Endothelial cell (in vitro differentiated cells): ENCODE measurements at regions not wholly inside any gene's neighbourhood (a gene's known extent, or its start where the extent isn't known, plus 50 kb on each side); places are given as distances from the start of the nearest gene placed in this dataset.

Experiments
- DNase-seq: peaks from one replicate; pipeline ENCODE4 v3.0.0; 2021; ENCODE audit warnings: low spot score
- H3K27ac Mint-ChIP-seq: one replicate; pipeline ENCODE4 v1.8.0; 2021; ENCODE audit warnings: mixed read lengths, inconsistent platforms; ENCODE audit not compliant: unreplicated experiment
- H3K27me3 Mint-ChIP-seq: one replicate; pipeline ENCODE4 v1.8.0; 2021; ENCODE audit warnings: mild to moderate bottlenecking, moderate library complexity, mixed read lengths, inconsistent platforms; ENCODE audit not compliant: unreplicated experiment
- H3K36me3 Mint-ChIP-seq: one replicate; pipeline ENCODE4 v1.8.0; 2021; ENCODE audit warnings: mild to moderate bottlenecking, low read depth, mixed read lengths, inconsistent platforms; ENCODE audit not compliant: unreplicated experiment
- H3K4me1 Mint-ChIP-seq: one replicate; pipeline ENCODE4 v1.8.0; 2021; ENCODE audit warnings: mild to moderate bottlenecking, mixed read lengths, inconsistent platforms; ENCODE audit not compliant: unreplicated experiment
- H3K4me3 Mint-ChIP-seq: one replicate; pipeline ENCODE4 v1.8.0; 2021; ENCODE audit warnings: mild to moderate bottlenecking, mixed read lengths, inconsistent platforms; ENCODE audit not compliant: unreplicated experiment
- H3K9me3 Mint-ChIP-seq: one replicate; pipeline ENCODE4 v1.8.0; 2021; ENCODE audit warnings: mixed read lengths, inconsistent platforms; ENCODE audit not compliant: unreplicated experiment
- TF ChIP-seq, protein P1 (sequence below): fragments of 200-600 bp; sonication (generic); IDR thresholded peaks from one replicate; pipeline ENCODE4 v1.5.0; 2021; ENCODE audit warnings: antibody characterized with exemption; ENCODE audit not compliant: unreplicated experiment

DNA sequence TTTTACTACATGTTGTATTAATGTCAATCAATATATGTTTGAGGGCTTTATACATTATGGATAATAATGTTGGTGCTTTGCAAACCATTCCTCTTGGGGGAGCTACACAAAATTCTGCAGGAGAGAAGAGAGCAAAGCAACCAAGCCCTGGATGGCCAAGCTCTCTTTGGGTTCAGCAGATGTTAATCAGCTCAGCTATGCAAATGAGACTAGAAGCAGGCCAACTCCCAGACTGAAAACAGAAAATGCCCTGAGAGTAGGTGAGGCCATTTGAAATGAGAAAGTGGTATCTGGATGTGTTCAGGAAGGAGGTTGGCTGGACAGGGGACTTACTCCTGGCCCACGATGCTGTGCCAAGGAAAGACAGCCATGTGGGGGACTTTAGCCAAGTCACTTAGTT lies 387.0 kb downstream of the BCOR start:
- no peak for DNase-seq
- H3K36me3 Mint-ChIP-seq = no peaks in the 10 kb centered on the region
- H3K4me1 Mint-ChIP-seq = peaks cover 3% of the 10 kb centered on the region
- no peaks in the 10 kb centered on the region for H3K9me3 Mint-ChIP-seq
- no peak overlapping the region for H3K27ac Mint-ChIP-seq
- TF ChIP-seq, protein P1, sequence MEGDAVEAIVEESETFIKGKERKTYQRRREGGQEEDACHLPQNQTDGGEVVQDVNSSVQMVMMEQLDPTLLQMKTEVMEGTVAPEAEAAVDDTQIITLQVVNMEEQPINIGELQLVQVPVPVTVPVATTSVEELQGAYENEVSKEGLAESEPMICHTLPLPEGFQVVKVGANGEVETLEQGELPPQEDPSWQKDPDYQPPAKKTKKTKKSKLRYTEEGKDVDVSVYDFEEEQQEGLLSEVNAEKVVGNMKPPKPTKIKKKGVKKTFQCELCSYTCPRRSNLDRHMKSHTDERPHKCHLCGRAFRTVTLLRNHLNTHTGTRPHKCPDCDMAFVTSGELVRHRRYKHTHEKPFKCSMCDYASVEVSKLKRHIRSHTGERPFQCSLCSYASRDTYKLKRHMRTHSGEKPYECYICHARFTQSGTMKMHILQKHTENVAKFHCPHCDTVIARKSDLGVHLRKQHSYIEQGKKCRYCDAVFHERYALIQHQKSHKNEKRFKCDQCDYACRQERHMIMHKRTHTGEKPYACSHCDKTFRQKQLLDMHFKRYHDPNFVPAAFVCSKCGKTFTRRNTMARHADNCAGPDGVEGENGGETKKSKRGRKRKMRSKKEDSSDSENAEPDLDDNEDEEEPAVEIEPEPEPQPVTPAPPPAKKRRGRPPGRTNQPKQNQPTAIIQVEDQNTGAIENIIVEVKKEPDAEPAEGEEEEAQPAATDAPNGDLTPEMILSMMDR = no peak
- H3K27me3 Mint-ChIP-seq = no peaks in the 10 kb centered on the region
- no peak overlapping the region for H3K4me3 Mint-ChIP-seq

DNA sequence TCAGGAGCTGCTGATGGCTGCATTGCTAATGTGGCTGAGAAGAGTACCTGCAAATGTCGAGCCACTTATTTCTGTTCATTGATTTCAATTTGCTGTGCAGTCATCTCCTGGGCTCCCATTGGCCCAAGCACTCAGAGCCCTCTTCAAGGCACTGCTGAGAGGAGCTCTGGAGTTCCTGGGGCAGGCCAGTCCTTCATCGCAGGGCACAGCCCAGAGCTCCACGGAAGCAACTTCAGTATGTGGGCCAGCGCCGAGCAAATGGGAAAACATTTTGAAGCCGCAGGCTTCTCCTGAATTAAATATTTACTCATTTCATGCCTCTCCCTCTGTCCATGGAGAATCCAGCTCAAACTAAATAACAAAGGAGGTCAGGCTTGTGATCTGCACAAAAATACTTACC lies 383.3 kb downstream of the BCOR start:
- Mint-ChIP-seq H3K4me3 (no peak overlapping the region), H3K36me3 (no peaks in the 10 kb centered on the region), H3K9me3 (no peaks in the 10 kb centered on the region), H3K4me1 (peaks cover 3% of the 10 kb centered on the region), H3K27me3 (no peaks in the 10 kb centered on the region), H3K27ac (no peak overlapping the region)
- no peak for DNase-seq
- TF ChIP-seq, protein P1 = no peak

DNA sequence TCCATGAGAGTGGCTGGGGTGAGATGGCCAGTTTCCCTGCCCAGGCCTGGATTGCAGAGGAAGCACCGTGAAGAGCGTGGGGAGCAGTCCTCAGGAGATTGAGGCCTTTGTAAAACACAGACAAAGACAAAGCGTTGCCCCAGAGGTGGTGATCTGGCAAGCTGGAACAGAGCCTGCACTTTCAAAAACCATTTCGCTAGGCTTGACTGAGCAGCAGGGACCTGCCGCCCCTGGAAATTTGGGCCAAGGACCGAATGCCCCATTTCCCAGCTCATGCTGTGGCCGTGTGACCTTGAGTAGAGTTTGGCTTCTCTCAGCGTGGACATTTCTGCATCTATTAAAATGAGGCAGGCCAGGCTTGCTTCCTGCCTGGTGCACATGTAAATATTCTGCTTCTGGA lies 381.4 kb downstream of the BCOR start:
- H3K27ac Mint-ChIP-seq = no peak overlapping the region
- H3K4me1 Mint-ChIP-seq = peaks cover 3% of the 10 kb centered on the region
- H3K9me3 Mint-ChIP-seq = no peaks in the 10 kb centered on the region
- no peak for DNase-seq
- peaks cover 1% of the 10 kb centered on the region for H3K27me3 Mint-ChIP-seq
- no peaks in the 10 kb centered on the region for H3K36me3 Mint-ChIP-seq
- TF ChIP-seq, protein P1 = no peak
- no peak overlapping the region for H3K4me3 Mint-ChIP-seq

DNA sequence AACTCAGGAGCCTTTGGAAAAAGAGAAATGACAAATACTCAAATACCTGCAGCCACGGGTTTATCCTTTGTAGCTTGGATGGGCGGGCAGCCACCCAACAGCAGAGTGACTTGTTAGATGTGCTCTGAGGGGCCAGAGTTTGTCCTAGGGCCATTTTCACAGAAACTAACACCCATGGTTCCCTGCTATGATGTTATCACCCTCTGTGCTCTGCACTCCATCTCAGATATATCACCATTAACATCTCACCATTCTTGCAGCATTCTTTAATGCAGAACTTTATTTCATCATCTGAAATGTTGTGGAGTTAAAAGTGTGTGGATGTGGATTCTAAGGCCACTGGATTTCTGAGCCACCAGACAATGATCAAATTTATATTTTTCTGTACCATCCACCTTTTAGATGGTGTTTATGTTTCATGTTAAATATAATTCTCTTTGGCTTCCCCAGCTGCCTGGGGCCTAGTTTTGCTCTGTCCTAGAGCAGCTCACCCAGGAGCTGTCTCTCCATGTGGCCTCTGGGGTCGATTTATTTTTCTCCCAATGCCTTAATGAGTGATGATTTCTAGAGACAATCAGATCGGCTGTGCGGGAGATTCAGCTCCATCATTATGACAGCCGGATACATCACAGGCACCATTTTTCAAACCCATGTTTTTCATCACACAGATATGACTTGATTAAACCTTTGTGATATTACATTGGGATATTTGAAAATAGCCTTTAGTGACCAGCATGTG lies 380.8 kb downstream of the BCOR start:
- no peak overlapping the region for H3K27ac Mint-ChIP-seq
- H3K36me3 Mint-ChIP-seq = no peaks in the 10 kb centered on the region
- H3K4me1 Mint-ChIP-seq = peaks cover 3% of the 10 kb centered on the region
- DNase-seq = no peak
- TF ChIP-seq, protein P1 = no peak
- no peaks in the 10 kb centered on the region for H3K9me3 Mint-ChIP-seq
- H3K4me3 Mint-ChIP-seq = no peak overlapping the region
- peaks cover 1% of the 10 kb centered on the region for H3K27me3 Mint-ChIP-seq

DNA sequence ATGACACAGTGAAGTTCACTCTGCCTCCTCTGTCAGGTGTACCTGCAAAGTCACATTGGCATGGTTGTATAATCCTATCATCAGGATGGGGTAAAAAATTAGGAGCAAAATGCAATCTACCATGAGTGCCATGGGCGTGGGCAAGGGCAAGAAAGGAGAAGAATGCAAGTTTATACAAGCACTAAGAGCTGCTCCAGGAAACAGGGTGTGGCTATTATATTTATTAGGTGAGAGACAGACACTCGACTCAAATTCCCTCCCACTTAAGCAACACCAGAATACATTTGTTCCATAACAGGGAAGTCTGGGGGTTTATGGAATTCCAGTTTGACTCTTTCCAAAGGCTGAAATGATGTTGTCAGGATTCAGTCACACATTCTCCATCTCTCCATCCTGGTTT lies 378.8 kb downstream of the BCOR start:
- no peak for DNase-seq
- no peaks in the 10 kb centered on the region for H3K36me3 Mint-ChIP-seq
- H3K4me3 Mint-ChIP-seq = no peak overlapping the region
- no peaks in the 10 kb centered on the region for H3K9me3 Mint-ChIP-seq
- H3K4me1 Mint-ChIP-seq = peaks cover 8% of the 10 kb centered on the region
- H3K27me3 Mint-ChIP-seq = peaks cover 1% of the 10 kb centered on the region
- TF ChIP-seq, protein P1 = no peak
- H3K27ac Mint-ChIP-seq = no peak overlapping the region
